Activated CD8-positive, alpha-beta memory T cell treated with anti-CD3 and anti-CD28 coated beads, Interleukin-2, amount 10 ng/mL, durations not matched to agents 7 days and 5 days (primary cell): ENCODE measurements at regions not wholly inside any gene's neighbourhood (a gene's known extent, or its start where the extent isn't known, plus 50 kb on each side); places are given as distances from the start of the nearest gene placed in this dataset.

Experiments
- ATAC-seq: fragments of 150-1000 bp; cut with Tn5 transposase; one replicate; pipeline ENCODE4 v1.10.0; 2021; ENCODE audit warnings: moderate library complexity
- CTCF ChIA-PET: fragments of 350-600 bp; sonication (Branson Sonifier 250); formaldehyde crosslinking; loops from one replicate; lab custom pipeline; 2021; ENCODE audit warnings: antibody characterized with exemption; lab: Charles Lee
- DNase-seq: peaks from one replicate; pipeline ENCODE4 v3.0.0-alpha.2; 2020
- H3K27ac Mint-ChIP-seq: one replicate; pipeline ENCODE4 v1.8.0; 2021; ENCODE audit warnings: mild to moderate bottlenecking, mixed read lengths
- H3K27me3 Mint-ChIP-seq: one replicate; pipeline ENCODE4 v1.8.0; 2021; ENCODE audit warnings: mixed read lengths
- H3K36me3 Mint-ChIP-seq: one replicate; pipeline ENCODE4 v1.8.0; 2021; ENCODE audit warnings: mild to moderate bottlenecking, mixed read lengths
- H3K4me1 Mint-ChIP-seq: one replicate; pipeline ENCODE4 v1.8.0; 2021; ENCODE audit warnings: mixed read lengths
- H3K4me3 Mint-ChIP-seq: one replicate; pipeline ENCODE4 v1.8.0; 2021; ENCODE audit warnings: mild to moderate bottlenecking, moderate library complexity, mixed read lengths
- H3K9me3 Mint-ChIP-seq: one replicate; pipeline ENCODE4 v1.8.0; 2022; ENCODE audit warnings: low read depth, mixed read lengths

GRCh38 chr4:38390969-38391545 lies 272.9 kb upstream of the KLF3 start:
- Mint-ChIP-seq H3K27ac (no peak overlapping the region), H3K36me3 (peaks cover 5% of the 10 kb centered on the region), H3K9me3 (peaks cover 18% of the 10 kb centered on the region), H3K4me3 (no peak overlapping the region), H3K4me1 (no peaks in the 10 kb centered on the region), H3K27me3 (no peaks in the 10 kb centered on the region)
- CTCF ChIA-PET: no interaction called here
- no peak for DNase-seq
- no peak for ATAC-seq

GRCh38 chr4:38392223-38392855 lies 271.7 kb upstream of the KLF3 start:
- no peaks in the 10 kb centered on the region for H3K27me3 Mint-ChIP-seq
- CTCF ChIA-PET: no interaction called here
- no peak for ATAC-seq
- H3K27ac Mint-ChIP-seq: no peak overlapping the region
- no peak for DNase-seq
- no peaks in the 10 kb centered on the region for H3K4me1 Mint-ChIP-seq
- peaks cover 5% of the 10 kb centered on the region for H3K36me3 Mint-ChIP-seq
- peaks cover 18% of the 10 kb centered on the region for H3K9me3 Mint-ChIP-seq
- no peak overlapping the region for H3K4me3 Mint-ChIP-seq

- DNase-seq: no peak
- Mint-ChIP-seq H3K27ac (no peak overlapping the region), H3K36me3 (peaks cover 2% of the 10 kb centered on the region), H3K9me3 (peaks cover 10% of the 10 kb centered on the region), H3K4me3 (no peak overlapping the region), H3K4me1 (no peaks in the 10 kb centered on the region), H3K27me3 (no peaks in the 10 kb centered on the region)
- ATAC-seq: no peak
- CTCF ChIA-PET: no interaction called here
Observed at GRCh38 chr4:38396091-38396490, 267.9 kb upstream of the KLF3 start.

GRCh38 chr4:38396845-38397547 lies 267.0 kb upstream of the KLF3 start:
- H3K9me3 Mint-ChIP-seq: peaks cover 4% of the 10 kb centered on the region
- no peak overlapping the region for H3K27ac Mint-ChIP-seq
- DNase-seq (no peak), ATAC-seq (no peak)
- CTCF ChIA-PET: no interaction called here
- peaks cover 2% of the 10 kb centered on the region for H3K36me3 Mint-ChIP-seq
- H3K4me3 Mint-ChIP-seq: no peak overlapping the region
- no peaks in the 10 kb centered on the region for H3K4me1 Mint-ChIP-seq
- peaks cover under 1% of the 10 kb centered on the region for H3K27me3 Mint-ChIP-seq

- CTCF ChIA-PET: no interaction called here
Observed at GRCh38 chr4:38400946-38401345, 263.1 kb upstream of the KLF3 start.

GRCh38 chr4:38406243-38406642 lies 257.8 kb upstream of the KLF3 start:
- no peak overlapping the region for H3K27ac Mint-ChIP-seq
- H3K4me1 Mint-ChIP-seq: no peaks in the 10 kb centered on the region

More at GRCh38 chr4:38400946-38401345, 263.1 kb upstream of the KLF3 start:
- Mint-ChIP-seq H3K4me1 (no peaks in the 10 kb centered on the region), H3K27me3 (peaks cover 2% of the 10 kb centered on the region), H3K27ac (no peak overlapping the region), H3K9me3 (no peaks in the 10 kb centered on the region), H3K4me3 (no peak overlapping the region), H3K36me3 (no peaks in the 10 kb centered on the region)
- ATAC-seq: no peak
- no peak for DNase-seq

GRCh38 chr4:38409852-38410251 lies 254.1 kb upstream of the KLF3 start:
- Mint-ChIP-seq H3K27me3 (peaks cover 10% of the 10 kb centered on the region), H3K4me3 (no peak overlapping the region), H3K27ac (no peak overlapping the region), H3K4me1 (no peaks in the 10 kb centered on the region), H3K36me3 (no peaks in the 10 kb centered on the region), H3K9me3 (no peaks in the 10 kb centered on the region)
- DNase-seq (no peak), ATAC-seq (no peak)
- CTCF ChIA-PET: no interaction called here

More at GRCh38 chr4:38406243-38406642, 257.8 kb upstream of the KLF3 start:
- Mint-ChIP-seq H3K4me3 (no peak overlapping the region), H3K27me3 (peaks cover 5% of the 10 kb centered on the region), H3K9me3 (no peaks in the 10 kb centered on the region), H3K36me3 (no peaks in the 10 kb centered on the region)
- no peak for ATAC-seq
- CTCF ChIA-PET: no interaction called here
- no peak for DNase-seq

- ATAC-seq (no peak), DNase-seq (no peak)
- Mint-ChIP-seq H3K4me1 (no peaks in the 10 kb centered on the region), H3K27me3 (peaks cover 10% of the 10 kb centered on the region), H3K4me3 (no peak overlapping the region), H3K9me3 (no peaks in the 10 kb centered on the region), H3K36me3 (no peaks in the 10 kb centered on the region), H3K27ac (no peak overlapping the region)
- CTCF ChIA-PET: no interaction called here
Observed at GRCh38 chr4:38411092-38411491, 252.9 kb upstream of the KLF3 start.

- ATAC-seq (no peak), DNase-seq (no peak)
- H3K9me3 Mint-ChIP-seq: no peaks in the 10 kb centered on the region
- H3K36me3 Mint-ChIP-seq: no peaks in the 10 kb centered on the region
- CTCF ChIA-PET: no interaction called here
- no peak overlapping the region for H3K4me3 Mint-ChIP-seq
- H3K4me1 Mint-ChIP-seq: no peaks in the 10 kb centered on the region
- no peak overlapping the region for H3K27ac Mint-ChIP-seq
- H3K27me3 Mint-ChIP-seq: peaks cover 10% of the 10 kb centered on the region
Observed at GRCh38 chr4:38411981-38412536, 251.9 kb upstream of the KLF3 start.

- H3K4me3 Mint-ChIP-seq: no peak overlapping the region
- H3K27me3 Mint-ChIP-seq: peaks cover 7% of the 10 kb centered on the region
- ATAC-seq: no peak
- no peaks in the 10 kb centered on the region for H3K36me3 Mint-ChIP-seq
- no peaks in the 10 kb centered on the region for H3K4me1 Mint-ChIP-seq
- H3K27ac Mint-ChIP-seq: no peak overlapping the region
- no peaks in the 10 kb centered on the region for H3K9me3 Mint-ChIP-seq
- no peak for DNase-seq
- CTCF ChIA-PET: no interaction called here
Observed at GRCh38 chr4:38413524-38414341, 250.3 kb upstream of the KLF3 start.

- CTCF ChIA-PET: no interaction called here
- Mint-ChIP-seq H3K27ac (no peak overlapping the region), H3K4me3 (no peak overlapping the region), H3K4me1 (no peaks in the 10 kb centered on the region), H3K36me3 (no peaks in the 10 kb centered on the region), H3K27me3 (peaks cover 7% of the 10 kb centered on the region), H3K9me3 (no peaks in the 10 kb centered on the region)
- ATAC-seq (no peak), DNase-seq (no peak)
Observed at GRCh38 chr4:38414410-38414809, 249.6 kb upstream of the KLF3 start.

- Mint-ChIP-seq H3K9me3 (peaks cover 2% of the 10 kb centered on the region), H3K36me3 (peaks cover 2% of the 10 kb centered on the region), H3K4me1 (no peaks in the 10 kb centered on the region), H3K4me3 (no peak overlapping the region), H3K27me3 (peaks cover 7% of the 10 kb centered on the region), H3K27ac (no peak overlapping the region)
- ATAC-seq (no peak), DNase-seq (no peak)
- CTCF ChIA-PET: no interaction called here
Observed at GRCh38 chr4:38415682-38416081, 248.3 kb upstream of the KLF3 start.

GRCh38 chr4:38416450-38417014 lies 247.5 kb upstream of the KLF3 start:
- DNase-seq (no peak), ATAC-seq (no peak)
- Mint-ChIP-seq H3K27ac (no peak overlapping the region), H3K36me3 (peaks cover 2% of the 10 kb centered on the region), H3K4me1 (no peaks in the 10 kb centered on the region), H3K27me3 (peaks cover 7% of the 10 kb centered on the region), H3K9me3 (peaks cover 2% of the 10 kb centered on the region), H3K4me3 (no peak overlapping the region)
- CTCF ChIA-PET: no interaction called here
